22Rv1 (cell line): ENCODE measurements at regions not wholly inside any gene's neighbourhood (a gene's known extent, or its start where the extent isn't known, plus 50 kb on each side); places are given as distances from the start of the nearest gene placed in this dataset.

Experiments used
- CTCF ChIP-seq: fragments of 450-650 bp; IDR thresholded peaks from 2 replicates; pipeline ENCODE4 v1.5.1; 2017; ENCODE audit warnings: mild to moderate bottlenecking
- ZFX ChIP-seq: fragments of 450-650 bp; IDR thresholded peaks from 2 replicates; pipeline ENCODE4 v1.6.1; 2017; ENCODE audit warnings: antibody characterized with exemption, borderline replicate concordance

DNA sequence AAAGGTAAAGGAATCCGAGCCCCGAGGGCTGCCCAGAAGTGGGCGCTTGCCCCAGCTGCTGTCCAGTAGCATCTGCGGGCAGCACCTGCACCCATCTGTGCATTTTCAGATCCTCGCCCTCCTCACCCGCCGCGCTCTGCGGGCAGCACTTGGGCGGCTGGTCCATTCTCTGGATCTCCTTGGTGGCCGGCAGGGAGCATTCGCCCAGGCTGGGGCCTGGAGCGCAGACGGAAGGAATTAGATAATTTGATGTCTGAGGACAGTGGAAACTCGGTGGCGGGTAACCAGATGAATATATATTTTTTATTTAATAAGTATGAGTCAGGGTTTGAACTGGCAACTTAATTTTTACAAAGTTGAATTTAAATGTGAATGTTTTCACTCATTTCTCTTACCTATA, 88.5 kb downstream of the NPIPB11 start:
- peak; percentile 72 for TF ChIP-seq CTCF
- no peak for TF ChIP-seq ZFX
